RPMI8226 (cell line): ENCODE measurements at regions not wholly inside any gene's neighbourhood (a gene's known extent, or its start where the extent isn't known, plus 50 kb on each side); places are given as distances from the start of the nearest gene placed in this dataset.
"Not testable (repeated sequence)": the region's sequence is repeated elsewhere in the genome, so short reads cannot be mapped to it uniquely, and the experiment has no call there.

Experiments
- DNase-seq: peaks from one replicate; pipeline ENCODE4 v3.0.0-alpha.2; 2015

DNA sequence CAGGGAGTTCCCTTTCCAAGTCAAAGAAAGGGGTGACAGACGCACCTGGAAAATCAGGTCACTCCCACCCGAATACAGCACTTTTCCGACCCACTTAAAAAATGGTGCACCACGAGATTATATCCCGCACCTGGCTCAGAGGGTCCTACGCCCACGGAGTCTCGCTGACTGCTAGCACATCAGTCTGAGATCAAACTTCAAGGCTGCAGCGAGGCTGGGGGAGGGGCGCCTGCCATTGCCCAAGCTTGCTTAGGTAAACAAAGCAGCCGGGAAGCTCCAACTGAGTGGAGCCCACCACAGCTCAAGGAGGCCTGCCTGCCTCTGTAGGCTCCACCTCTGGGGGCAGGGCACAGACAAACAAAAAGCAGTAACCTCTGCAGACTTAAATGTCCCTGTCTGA, 277.8 kb upstream of the ARHGAP42 start:
- not testable (repeated sequence) for DNase-seq

DNA sequence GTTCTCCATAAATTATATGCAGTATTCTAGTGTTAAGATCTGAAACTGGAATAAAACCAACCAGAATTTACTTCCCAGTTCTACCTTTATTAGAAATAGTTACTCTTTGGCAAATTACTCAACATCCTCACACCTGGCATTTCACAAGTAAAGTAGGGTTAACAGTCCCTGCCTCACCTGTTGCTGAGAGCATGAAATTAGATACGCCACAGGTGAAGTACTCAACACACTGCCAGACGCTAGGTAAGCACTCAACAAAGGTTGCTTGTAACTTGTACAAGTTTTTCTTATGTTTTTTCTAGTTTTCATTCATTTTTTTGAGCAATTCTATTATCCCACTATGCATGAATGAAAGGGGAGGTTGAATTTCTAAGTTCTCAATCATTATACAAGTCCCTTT, 267.6 kb upstream of the ARHGAP42 start:
- DNase-seq: no peak

DNA sequence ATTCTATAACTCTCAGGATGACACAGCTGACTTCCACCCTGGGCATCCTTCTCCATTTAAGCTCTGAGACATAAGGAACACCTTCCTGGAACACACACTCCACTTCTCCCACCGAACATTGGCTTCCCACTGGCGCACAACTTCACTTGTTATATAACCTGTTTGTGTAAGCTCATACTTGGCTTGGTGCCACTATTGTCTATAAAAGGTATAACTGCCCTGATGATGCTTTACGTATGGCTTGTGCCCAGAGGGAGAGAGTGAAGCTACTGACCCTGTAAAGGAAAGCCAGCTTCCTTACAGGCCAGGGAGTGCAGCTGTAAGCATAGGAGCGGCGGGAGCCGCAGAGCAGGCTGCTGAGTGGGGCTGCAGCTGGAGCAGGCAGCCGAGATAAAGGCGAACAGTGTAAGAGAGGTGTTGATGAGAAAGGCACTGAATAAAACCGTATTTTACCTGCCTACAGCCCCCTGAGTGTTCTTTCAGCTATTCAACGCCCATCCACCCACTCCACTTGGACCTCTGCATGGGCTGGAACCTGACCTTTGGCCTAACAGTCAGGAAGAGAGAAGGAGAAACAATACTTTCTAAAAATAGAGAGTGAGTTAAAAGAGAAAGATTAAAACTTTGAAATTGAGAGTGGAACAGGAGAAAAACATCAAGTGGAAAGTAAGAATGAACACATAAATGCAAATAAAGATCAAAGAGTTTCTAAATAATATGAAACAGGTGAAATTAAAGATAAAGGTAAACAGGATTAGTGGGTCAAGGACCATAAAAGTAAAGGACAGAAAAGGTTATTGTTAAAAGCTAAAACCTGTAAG, 252.1 kb upstream of the ARHGAP42 start:
- DNase-seq: no peak

DNA sequence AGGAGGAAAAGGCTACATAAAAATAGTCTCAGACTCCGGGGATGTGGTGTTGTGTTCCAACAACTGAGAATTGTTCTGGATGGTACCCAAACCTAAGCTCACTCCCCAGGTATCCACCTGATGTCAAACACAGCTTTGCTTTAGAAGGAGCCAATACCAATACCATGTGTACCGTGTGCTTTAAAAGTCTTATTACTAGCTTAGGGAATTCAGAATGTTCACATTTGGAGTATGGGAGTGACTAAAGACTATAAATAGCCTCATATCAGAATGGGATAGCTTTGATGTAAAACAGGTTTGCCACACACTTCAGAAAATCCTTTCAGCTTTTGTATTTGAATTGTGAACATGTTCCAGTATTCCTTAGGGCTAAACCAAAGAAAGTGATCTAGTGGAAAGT, 248.7 kb upstream of the ARHGAP42 start:
- no peak for DNase-seq

DNA sequence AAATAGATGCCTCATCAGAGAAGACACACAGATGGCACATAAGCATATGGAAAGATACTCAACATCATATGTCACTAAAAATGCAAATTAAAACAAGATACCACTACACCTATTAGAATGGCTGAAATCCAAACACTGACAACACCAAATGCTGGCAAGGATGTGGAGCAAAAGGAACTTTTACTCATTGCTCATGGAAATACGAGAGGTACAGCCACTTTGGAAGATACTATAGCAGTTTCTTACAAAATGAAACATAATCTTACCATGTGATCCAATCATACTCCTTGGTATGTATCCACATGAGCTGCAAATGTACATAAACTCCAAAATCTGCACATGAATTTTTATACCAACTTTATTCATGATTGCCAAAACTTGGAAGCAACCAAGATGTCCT, 246.0 kb upstream of the ARHGAP42 start:
- no peak for DNase-seq

DNA sequence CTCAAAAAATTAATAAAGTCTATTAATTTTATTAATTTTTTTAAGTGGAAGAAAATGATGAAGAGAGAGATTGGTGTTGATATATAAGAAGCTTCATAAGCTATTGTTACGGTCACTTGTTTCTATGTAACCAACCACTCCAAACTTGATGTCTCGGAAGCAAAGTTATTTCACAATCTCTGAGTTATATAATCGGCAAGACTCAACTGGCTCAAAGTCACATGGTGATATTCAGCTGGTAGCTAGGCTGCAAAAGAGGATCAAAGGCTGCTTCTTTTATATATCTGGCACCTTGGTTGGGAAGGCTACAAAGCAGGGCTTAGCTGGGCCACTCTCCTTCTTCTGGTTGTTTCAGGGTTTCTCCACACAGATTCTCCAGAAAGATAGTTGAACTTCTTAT, 245.1 kb upstream of the ARHGAP42 start:
- no peak for DNase-seq

DNA sequence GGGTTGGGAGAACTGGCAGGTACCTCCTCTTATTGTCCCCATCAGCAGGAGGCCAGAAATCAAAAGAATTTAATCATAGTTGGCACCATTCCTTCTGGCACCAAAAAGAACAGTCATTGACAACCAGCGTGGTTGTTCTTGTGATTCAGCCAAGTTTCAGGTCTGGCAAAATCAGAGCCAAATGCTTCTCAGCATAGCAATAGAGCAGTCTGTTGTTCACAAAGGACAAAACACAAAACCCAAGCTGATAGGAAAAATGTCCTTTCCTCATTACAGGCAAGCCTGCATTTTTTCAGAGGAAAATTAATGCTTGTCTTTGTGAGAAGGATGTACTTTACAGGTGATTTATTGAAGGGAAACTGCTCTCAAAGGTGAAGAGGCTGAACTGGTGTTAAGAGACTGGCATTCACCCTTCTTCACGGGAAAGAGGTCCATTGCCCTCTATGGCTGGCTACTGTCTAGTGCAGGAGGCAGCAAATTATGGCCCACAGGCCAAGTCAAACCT, 241.8 kb upstream of the ARHGAP42 start:
- DNase-seq: peak; percentile 15

DNA sequence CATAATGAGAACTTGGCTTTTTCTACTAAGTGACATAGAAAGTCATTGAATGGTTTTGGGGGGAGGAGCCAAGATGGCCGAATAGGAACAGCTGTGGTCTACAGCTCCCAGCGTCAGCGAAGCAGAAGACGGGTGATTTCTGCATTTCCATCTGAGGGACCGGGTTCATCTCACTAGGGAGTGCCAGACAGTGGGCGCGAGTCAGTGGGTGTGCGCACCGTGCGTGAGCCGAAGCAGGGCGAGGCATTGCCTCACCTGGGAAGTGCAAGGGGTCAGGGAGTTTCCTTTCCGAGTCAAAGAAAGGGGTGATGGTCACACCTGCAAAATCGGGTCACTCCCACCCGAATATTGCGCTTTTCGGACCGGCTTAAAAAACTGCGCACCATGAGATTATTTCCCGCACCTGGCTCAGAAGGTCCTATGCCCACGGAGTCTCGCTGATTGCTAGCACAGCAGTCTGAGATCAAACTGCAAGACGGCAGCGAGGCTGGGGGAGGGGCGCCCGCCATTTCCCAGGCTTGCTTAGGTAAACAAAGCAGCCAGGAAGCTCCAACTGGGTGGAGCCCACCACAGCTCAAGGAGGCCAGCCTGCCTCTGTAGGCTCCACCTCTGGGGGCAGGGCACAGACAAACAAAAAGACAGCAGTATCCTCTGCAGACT, 235.2 kb upstream of the ARHGAP42 start:
- not testable (repeated sequence) for DNase-seq

DNA sequence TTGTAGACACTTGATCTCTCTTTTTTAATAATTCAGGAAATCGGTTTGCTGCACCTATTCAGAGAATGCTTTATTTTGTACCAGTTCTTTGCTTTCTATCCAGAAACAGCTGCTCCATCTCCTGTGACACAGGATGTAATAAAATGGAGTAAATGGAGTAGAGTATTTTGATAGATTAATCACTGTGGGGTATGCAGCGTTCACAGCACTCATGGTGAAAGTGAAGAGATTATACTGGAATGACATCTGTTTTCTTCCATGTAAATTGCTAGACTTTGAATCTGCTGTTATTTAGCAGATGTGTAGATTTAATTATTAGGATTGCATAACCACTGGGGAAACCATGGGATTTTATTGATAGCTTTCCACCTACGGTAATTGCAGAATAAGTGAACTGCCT, 227.3 kb upstream of the ARHGAP42 start:
- DNase-seq: no peak

DNA sequence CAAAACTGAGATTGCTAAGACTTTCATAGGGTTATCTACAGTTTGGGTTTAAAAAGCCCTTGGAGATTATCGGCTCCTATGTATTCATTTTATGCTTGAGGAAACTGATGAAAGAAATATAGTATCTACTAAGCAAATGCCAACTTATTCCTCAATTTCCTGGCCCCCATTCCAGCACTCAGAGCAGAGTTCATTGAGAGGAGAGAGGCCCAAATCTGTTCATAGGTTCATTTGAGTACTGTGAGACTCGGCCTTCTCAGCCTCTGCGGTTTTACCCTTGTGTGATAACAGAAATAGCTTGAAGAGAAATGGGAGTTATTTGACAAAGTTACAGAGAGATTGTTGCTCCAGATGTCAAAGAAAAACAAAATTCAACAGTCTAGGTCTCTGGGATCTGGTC, 226.7 kb upstream of the ARHGAP42 start:
- no peak for DNase-seq

- no peak for DNase-seq
Measured at GRCh38 chr11:100467821-100468508, 219.1 kb upstream of the ARHGAP42 start.

- no peak for DNase-seq
Measured at GRCh38 chr11:100469835-100470234, 217.3 kb upstream of the ARHGAP42 start.

GRCh38 chr11:100472727-100473389, 214.2 kb upstream of the ARHGAP42 start:
- no peak for DNase-seq

DNA sequence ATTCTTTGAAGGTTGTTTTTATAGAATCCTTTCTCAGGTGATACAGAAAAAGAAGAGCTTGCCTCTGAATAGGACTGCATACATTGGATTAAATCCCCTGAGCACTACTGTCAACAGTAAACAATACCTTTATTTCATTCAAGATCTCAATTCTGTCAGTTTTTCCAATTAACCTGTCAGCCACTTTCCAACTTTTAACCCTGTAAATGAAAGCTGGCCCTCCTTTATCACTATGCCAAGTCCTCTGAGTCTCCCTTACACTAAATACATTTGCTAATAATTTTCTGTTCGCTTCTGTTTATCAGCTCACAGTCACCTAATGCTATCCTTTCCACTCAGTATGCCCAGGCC, 213.7 kb upstream of the ARHGAP42 start:
- DNase-seq: no peak

GRCh38 chr11:100484948-100485347, 202.1 kb upstream of the ARHGAP42 start:
- no peak for DNase-seq

DNA sequence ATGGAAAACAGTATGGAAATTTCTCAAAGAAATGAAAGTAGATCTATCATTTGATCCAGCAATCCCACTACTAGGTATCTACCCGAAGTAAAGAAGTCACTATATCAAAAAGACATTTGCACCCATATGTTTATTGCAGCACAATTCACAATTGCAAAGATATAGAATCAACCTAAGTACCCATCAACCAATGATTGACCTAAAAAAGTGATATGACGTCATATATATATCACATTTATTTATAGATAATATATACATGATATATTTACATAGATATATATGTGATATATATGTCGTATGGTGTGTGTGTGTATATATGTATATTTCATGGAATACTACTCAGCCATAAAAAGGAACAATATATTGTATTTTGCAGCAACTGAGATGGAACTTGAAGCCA, 188.3 kb upstream of the ARHGAP42 start:
- DNase-seq: no peak

GRCh38 chr11:100501450-100501849, 185.6 kb upstream of the ARHGAP42 start:
- no peak for DNase-seq

- no peak for DNase-seq
Measured at GRCh38 chr11:100512475-100512874, 174.6 kb upstream of the ARHGAP42 start.

DNA sequence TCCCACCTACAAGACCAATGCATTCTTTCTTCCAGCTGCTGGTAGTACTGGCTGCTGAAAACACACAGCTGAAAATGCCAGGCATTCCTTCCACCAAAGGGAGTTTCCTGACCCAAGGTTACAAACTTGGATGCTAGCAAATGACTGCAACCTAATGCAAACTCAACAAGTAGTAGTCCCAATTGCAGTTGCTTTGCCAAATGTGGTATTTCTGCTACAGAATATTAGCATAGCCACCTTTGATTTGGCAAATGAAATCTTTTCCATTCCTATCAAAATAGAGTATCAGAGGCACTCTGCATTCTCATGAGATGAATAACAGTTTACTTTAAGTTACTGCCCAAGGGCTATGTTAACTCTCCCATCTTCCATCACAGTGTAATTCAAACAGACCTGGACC, 172.0 kb upstream of the ARHGAP42 start:
- no peak for DNase-seq

- no peak for DNase-seq
Measured at GRCh38 chr11:100525197-100525596, 161.9 kb upstream of the ARHGAP42 start.

GRCh38 chr11:100525635-100526034, 161.5 kb upstream of the ARHGAP42 start:
- DNase-seq: no peak

- DNase-seq: no peak
Measured at GRCh38 chr11:100528872-100529416, 158.1 kb upstream of the ARHGAP42 start.

DNA sequence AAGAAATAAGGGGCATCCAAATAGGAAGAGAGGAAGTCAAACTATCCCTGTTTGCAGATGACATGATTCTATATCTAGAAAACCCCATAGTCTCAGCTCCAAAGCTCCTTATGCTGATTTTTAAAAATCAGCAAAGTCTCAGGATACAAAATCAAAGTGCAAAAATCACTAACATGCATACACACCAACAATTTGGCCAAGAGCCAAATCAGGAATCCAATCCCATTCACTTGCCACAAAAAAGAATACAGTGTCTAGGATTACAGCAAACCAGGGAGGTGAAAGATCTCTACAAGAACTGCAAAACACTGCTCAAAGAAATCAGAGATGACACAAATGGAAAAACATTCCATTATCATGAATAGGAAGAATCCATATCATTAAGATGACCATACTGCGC, 155.8 kb upstream of the ARHGAP42 start:
- not testable (repeated sequence) for DNase-seq
